Fibroblast of lung (primary cell): ENCODE measurements at regions not wholly inside any gene's neighbourhood (a gene's known extent, or its start where the extent isn't known, plus 50 kb on each side); places are given as distances from the start of the nearest gene placed in this dataset.

Experiments used
- EZH2 ChIP-seq: IDR thresholded peaks from 2 replicates; pipeline ENCODE4 v1.5.1; 2012; ENCODE audit warnings: low read length, control low read depth, mild to moderate bottlenecking; ENCODE audit errors: missing control alignments
- TF ChIP-seq, protein P1 (sequence below), 2 donors: IDR thresholded peaks in 1 of 2; conservative IDR thresholded peaks in 1 of 2; 1 replicate in 1 of 2; 2 replicates in 1 of 2; pipeline ENCODE4 v1.5.1; 2011 to 2012; ENCODE audit warnings: low read length in 2 of 2, control low read depth in 1 of 2, inconsistent platforms in 1 of 2, low read depth in 1 of 2, mild to moderate bottlenecking in 1 of 2

DNA sequence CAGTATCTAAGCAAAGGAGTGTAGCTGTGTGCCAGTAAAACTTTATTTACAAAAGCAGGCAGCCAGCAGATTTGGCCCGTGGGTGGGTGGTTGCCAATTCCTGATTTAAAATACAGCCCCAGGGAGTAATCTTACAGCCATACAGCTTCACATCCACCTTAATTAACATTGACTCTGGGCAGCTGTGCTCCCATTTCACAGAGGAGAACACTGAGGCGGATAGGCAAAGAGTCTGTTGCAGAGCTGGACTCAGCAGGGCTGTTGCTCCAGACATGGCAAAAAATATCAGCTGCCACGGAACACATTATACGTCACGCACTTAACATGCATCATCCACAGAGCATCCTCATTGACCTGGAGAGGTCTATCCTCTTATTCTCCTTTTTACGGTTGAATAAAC is 289.9 kb downstream of the DHX35 start:
- TF ChIP-seq, protein P1, sequence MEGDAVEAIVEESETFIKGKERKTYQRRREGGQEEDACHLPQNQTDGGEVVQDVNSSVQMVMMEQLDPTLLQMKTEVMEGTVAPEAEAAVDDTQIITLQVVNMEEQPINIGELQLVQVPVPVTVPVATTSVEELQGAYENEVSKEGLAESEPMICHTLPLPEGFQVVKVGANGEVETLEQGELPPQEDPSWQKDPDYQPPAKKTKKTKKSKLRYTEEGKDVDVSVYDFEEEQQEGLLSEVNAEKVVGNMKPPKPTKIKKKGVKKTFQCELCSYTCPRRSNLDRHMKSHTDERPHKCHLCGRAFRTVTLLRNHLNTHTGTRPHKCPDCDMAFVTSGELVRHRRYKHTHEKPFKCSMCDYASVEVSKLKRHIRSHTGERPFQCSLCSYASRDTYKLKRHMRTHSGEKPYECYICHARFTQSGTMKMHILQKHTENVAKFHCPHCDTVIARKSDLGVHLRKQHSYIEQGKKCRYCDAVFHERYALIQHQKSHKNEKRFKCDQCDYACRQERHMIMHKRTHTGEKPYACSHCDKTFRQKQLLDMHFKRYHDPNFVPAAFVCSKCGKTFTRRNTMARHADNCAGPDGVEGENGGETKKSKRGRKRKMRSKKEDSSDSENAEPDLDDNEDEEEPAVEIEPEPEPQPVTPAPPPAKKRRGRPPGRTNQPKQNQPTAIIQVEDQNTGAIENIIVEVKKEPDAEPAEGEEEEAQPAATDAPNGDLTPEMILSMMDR (conservative IDR thresholded peaks at IDR 0.05 in 1 of 2, IDR thresholded peaks at IDR 0.05 in 1 of 2; ENCODE audit: low read depth in 1 of 2, low read length in 2 of 2), result no peak
- TF ChIP-seq EZH2, result no peak
